ENCODE measurements at regions not wholly inside any gene's neighbourhood (a gene's known extent, or its start where the extent isn't known, plus 50 kb on each side); places are given as distances from the start of the nearest gene placed in this dataset.
"Not testable (repeated sequence)": the region's sequence is repeated elsewhere in the genome, so short reads cannot be mapped to it uniquely, and the experiment has no call there.

GRCh38 chr12:108423486-108423885 is 84.4 kb upstream of the CMKLR1 start:
- no peak for DNase-seq

DNA sequence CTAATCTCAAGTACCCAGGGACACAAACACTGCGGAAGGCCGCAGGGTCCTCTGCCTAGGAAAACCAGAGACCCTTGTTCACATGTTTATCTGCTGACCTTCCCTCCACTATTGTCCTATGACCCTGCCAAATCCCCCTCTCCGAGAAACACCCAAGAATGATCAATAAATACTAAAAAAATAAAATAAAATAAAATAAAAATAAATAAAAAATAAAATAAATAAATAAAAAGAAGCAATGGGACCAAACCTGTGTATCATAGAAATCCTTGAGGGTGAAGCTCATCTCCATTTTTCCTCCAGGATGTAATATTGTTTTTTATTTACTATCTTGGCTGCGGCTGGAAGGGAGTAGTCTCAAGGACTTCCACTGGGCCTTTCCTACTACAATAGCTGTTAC is 82.0 kb upstream of the CMKLR1 start:
- DNase-seq, result not testable (repeated sequence)

- DNase-seq, result not testable (repeated sequence)
Measured at GRCh38 chr12:108420421-108420820, 81.3 kb upstream of the CMKLR1 start.

GRCh38 chr12:108419949-108420348 is 80.8 kb upstream of the CMKLR1 start:
- peak; percentile 30 for DNase-seq

- peak; percentile 88 for DNase-seq
Measured at GRCh38 chr12:108418164-108418890, 79.2 kb upstream of the CMKLR1 start.

- no peak for DNase-seq
Measured at GRCh38 chr12:108414021-108414420, 74.9 kb upstream of the CMKLR1 start.

GRCh38 chr12:108410689-108411088 is 71.6 kb upstream of the CMKLR1 start:
- no peak for DNase-seq

DNA sequence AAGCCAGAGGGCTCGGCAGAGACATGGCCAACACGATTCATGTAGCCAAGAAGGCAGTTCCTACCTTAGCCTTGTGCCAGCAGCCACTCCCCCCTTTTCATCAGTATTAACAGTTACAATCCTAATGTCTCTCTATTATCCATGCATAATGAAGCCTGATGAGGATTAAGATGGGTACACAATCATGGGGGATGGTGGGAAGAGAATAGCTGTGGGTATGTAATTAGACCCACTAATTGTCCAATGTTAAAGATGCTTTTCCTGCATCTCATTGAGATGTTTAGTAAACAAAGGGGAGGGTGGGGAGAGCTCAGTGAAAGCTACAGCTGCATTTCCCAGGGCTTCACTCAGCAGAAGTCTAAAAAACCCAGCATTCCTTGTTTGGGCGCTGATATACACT is 70.4 kb upstream of the CMKLR1 start:
- DNase-seq, result no peak

- peak; percentile 8 for DNase-seq
Measured at GRCh38 chr12:108403952-108404351, 64.8 kb upstream of the CMKLR1 start.

- DNase-seq, result no peak
Measured at GRCh38 chr12:108401964-108402363, 62.9 kb upstream of the CMKLR1 start.

DNA sequence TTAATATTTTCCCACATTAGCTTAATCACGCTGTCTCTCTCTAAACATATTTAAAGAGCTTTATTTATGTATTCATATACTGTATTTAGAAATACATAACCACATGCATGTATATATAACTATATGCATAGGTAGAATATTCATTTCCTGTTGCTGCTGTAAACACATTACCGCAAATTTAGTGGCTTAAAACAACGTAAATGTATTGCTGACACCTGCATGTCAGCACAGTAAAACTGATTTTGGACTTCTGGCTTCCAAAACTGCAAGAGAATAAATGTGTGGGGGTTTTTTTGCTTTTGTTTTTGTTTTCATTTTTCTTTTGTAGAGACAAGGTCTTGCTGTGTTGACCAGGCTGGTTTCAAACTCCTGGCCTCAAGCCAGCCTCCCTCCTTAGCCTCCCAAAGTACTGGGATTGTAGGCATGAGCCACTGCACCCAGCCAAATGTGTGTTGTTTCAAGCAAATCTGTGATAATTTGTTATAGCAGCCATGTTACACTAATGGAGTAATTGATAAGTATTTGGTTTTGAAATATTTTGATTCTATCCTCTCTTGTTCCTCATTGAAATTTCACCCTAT is 61.9 kb upstream of the CMKLR1 start:
- no peak for DNase-seq

GRCh38 chr12:108400481-108400880 is 61.4 kb upstream of the CMKLR1 start:
- DNase-seq, result no peak

DNA sequence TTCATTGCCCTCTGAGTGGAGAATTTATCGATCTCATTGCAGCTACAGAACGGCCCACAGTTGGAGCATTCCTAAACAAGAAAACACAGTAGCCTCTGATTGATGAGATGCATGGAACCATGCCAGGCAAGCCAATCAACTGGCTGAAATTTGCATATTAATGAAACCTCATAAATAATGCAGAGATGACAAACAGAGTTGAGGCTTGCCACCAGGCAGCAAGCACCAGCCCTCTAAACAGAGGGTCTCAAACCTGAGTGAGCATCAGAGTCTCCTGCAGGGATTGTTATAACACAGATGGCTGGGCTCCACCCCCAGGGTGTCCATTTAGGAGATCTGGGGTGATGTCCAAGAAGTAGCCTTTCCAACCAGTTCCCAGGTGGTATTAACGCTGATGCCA is 60.9 kb upstream of the CMKLR1 start:
- DNase-seq, result no peak

- DNase-seq, result no peak
Measured at GRCh38 chr12:108399514-108399913, 60.4 kb upstream of the CMKLR1 start.

DNA sequence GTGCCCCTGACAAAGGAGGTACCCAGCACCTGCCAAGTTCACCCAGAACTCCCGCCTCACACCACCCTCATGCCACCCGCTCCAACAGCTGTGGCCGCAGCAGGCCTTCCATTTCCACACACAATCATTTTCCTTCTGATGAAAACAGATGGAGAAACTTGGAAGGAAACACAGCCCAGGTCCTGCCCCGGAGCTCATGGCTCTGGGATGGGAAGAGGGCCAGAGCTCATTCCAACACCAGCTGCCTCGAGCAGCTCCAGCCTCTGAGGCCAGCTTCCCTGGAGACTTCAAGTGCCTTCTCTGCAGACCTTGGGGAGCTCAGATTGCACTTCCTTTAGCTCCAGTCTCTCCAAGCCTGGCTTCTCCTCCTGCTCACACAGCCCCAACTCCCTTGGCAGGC is 55.1 kb upstream of the CMKLR1 start:
- peak; percentile 17 for DNase-seq

- no peak for DNase-seq
Measured at GRCh38 chr12:108392284-108392683, 53.2 kb upstream of the CMKLR1 start.

GRCh38 chr12:108390495-108391203 is 51.5 kb upstream of the CMKLR1 start:
- DNase-seq, result no peak

DNA sequence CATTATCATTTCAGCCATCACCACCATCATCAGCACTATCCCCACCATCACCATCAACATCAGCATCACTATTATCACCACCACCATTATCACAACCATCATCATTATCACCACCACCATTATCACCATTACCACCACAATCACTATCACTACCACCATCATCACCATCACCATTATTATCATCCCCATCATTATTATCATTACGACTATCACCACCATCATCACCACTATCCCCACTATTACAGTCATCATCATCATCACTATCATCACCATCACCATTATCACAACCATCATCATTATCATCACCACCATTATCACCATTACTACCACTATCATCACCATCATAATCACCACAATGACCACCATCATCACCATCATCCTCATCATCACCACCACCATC is 50.4 kb upstream of the CMKLR1 start:
- DNase-seq, result no peak

Data from fibroblast of skin of scalp (primary cell).